Spleen (tissue), 11 donors: ENCODE measurements at regions not wholly inside any gene's neighbourhood (a gene's known extent, or its start where the extent isn't known, plus 50 kb on each side); places are given as distances from the start of the nearest gene placed in this dataset.
"Not testable (repeated sequence)": the region's sequence is repeated elsewhere in the genome, so short reads cannot be mapped to it uniquely, and the experiment has no call there.

Source experiments
- DNase-seq: peaks from one replicate; pipeline ENCODE4 v3.0.0-alpha.2; 2020
- H3K27ac ChIP-seq, 8 donors: fragments of 200-600 bp; sonication (generic) in 7 of 8; 1 replicate in 4 of 8; 2 replicates in 4 of 8; pipeline versions ENCODE4 v1.5.0 to v1.8.0; 2016 to 2021; ENCODE audit warnings: inconsistent platforms in 4 of 8, mild to moderate bottlenecking in 4 of 8, moderate library complexity in 1 of 8
- H3K27me3 ChIP-seq, 7 donors: fragments of 200-600 bp; sonication (generic) in 6 of 7; replicated peaks in 1 of 7; 1 replicate in 4 of 7; 2 replicates in 3 of 7; pipeline versions ENCODE4 v1.5.0 to v1.8.0; 2016 to 2021; ENCODE audit warnings: inconsistent platforms in 3 of 7, mild to moderate bottlenecking in 1 of 7
- H3K36me3 ChIP-seq, 6 donors: fragments of 200-600 bp; sonication (generic) in 5 of 6; 1 replicate in 4 of 6; 2 replicates in 2 of 6; pipeline versions ENCODE4 v1.5.0 to v1.8.0; 2016 to 2021; ENCODE audit warnings: inconsistent platforms in 2 of 6
- H3K4me1 ChIP-seq, 6 donors: fragments of 200-600 bp; sonication (generic) in 5 of 6; 1 replicate in 3 of 6; 2 replicates in 3 of 6; pipeline versions ENCODE4 v1.5.0 to v1.8.0; 2016 to 2021; ENCODE audit warnings: inconsistent platforms in 3 of 6
- H3K4me3 ChIP-seq, 8 donors: fragments of 200-600 bp; sonication (generic) in 7 of 8; 1 replicate in 4 of 8; 2 replicates in 4 of 8; pipeline versions ENCODE4 v1.5.0 to v1.8.0; 2016 to 2021; ENCODE audit warnings: inconsistent platforms in 4 of 8, mild to moderate bottlenecking in 4 of 8, moderate library complexity in 2 of 8
- H3K9me3 ChIP-seq, 8 donors: fragments of 200-600 bp; sonication (generic) in 7 of 8; 1 replicate in 4 of 8; 2 replicates in 4 of 8; pipeline versions ENCODE4 v1.5.0 to v1.8.0; 2016 to 2021; ENCODE audit warnings: inconsistent platforms in 4 of 8
- CTCF ChIP-seq, 11 experiments: fragments of 200-600 bp in 7 of 11; fragments of 450-650 bp in 4 of 11; sonication (generic) in 4 of 11; IDR thresholded peaks in 8 of 11; conservative IDR thresholded peaks in 3 of 11; 1 replicate in 7 of 11; 2 replicates in 4 of 11; pipeline versions ENCODE4 v1.4.0 to v1.8.0; 2016 to 2021; ENCODE audit warnings: antibody characterized with exemption in 11 of 11, inconsistent platforms in 4 of 11, mild to moderate bottlenecking in 1 of 11
- POLR2A ChIP-seq, 3 donors: fragments of 450-650 bp; IDR thresholded peaks; one replicate each; pipeline ENCODE4 v1.5.1; 2017; ENCODE audit warnings: antibody characterized with exemption in 3 of 3, mild to moderate bottlenecking in 1 of 3
- POLR2AphosphoS5 ChIP-seq, 3 donors: sonication (generic); formaldehyde crosslinking; IDR thresholded peaks; one replicate each; pipeline ENCODE4 v1.5.1; 2017; ENCODE audit warnings: antibody characterized with exemption in 3 of 3
- WGBS, 5 donors: extraction: QIAGEN DNeasy Blood & Tissue Kit in 3 of 5; methylation state at CpG; one replicate each; pipeline versions ENCODE4 v1.1.5 to v1.1.7; 2013 to 2018; 5-methylcytosine and 5-hydroxymethylcytosine counted together
- intact Hi-C: fragments of 100-400 bp; cut with DNase I; formaldehyde crosslinking; loops from one replicate; pipeline ENCODE4 v1.15.0; 2023; ENCODE audit warnings: low total_unique reads
- donor health status: healthy with polysubstance abuse.
- donor health status: DM: no; HTN: no; CAD: no; lungs with moderate emphysema.
- donor health status: DM: no; HTN: no; CAD: no.
- donor health status: Bipolar disorder and iron deficiency.
- donor health status: healthy.
- donor health status: DM: no; HTN: no; CAD: no.
- donor health status: DM: yes; HTN: yes; CAD: no.

- Histone ChIP-seq H3K36me3 (no peaks in the 10 kb centered on the region), H3K4me1 (no peaks in the 10 kb centered on the region), H3K9me3 (peaks cover 0 to 87% (median 31%) of the 10 kb centered on the region in 8 donors), H3K4me3 (no peak overlapping the region), H3K27ac (no peak overlapping the region), H3K27me3 (no peaks in the 10 kb centered on the region)
- DNase-seq: no peak
- TF ChIP-seq CTCF (IDR thresholded peaks at IDR 0.05 in 8 of 11, conservative IDR thresholded peaks at IDR 0.05 in 3 of 11): no peak
- no peak for TF ChIP-seq POLR2AphosphoS5 (IDR thresholded peaks at IDR 0.05)
- TF ChIP-seq POLR2A (IDR thresholded peaks at IDR 0.05): no peak
- intact Hi-C loops: no loop called here
- WGBS, 5 donors: 85 to 92% (median 90%) methylated on average over 2 of the region's 2 CpGs
These were observed 127.0 kb downstream of the ZNF675 start for GRCh38 chr19:23560051-23560450.

- Histone ChIP-seq H3K9me3 (peaks cover 0 to 83% (median 29%) of the 10 kb centered on the region in 8 donors), H3K27ac (no peak overlapping the region), H3K4me3 (no peak overlapping the region), H3K36me3 (no peaks in the 10 kb centered on the region), H3K4me1 (no peaks in the 10 kb centered on the region), H3K27me3 (no peaks in the 10 kb centered on the region)
- 71 to 78% (median 74%) methylated on average over 4 of the region's 4 CpGs for WGBS, 5 donors
- intact Hi-C loops: no loop called here
- TF ChIP-seq POLR2AphosphoS5 (IDR thresholded peaks at IDR 0.05) (no peak), CTCF (IDR thresholded peaks at IDR 0.05 in 8 of 11, conservative IDR thresholded peaks at IDR 0.05 in 3 of 11) (no peak), POLR2A (IDR thresholded peaks at IDR 0.05) (no peak)
- DNase-seq: no peak
These were observed 128.5 kb downstream of the ZNF675 start for GRCh38 chr19:23558541-23558940.

GRCh38 chr19:23557381-23557780 lies 129.6 kb downstream of the ZNF675 start:
- H3K9me3 ChIP-seq: peaks cover 0 to 86% (median 26%) of the 10 kb centered on the region in 8 donors
- no peaks in the 10 kb centered on the region for H3K36me3 ChIP-seq
- H3K4me3 ChIP-seq: no peak overlapping the region
- H3K27me3 ChIP-seq: no peaks in the 10 kb centered on the region
- DNase-seq: no peak
- intact Hi-C loops: no loop called here
- 72 to 84% (median 79%) methylated on average over 5 of the region's 5 CpGs for WGBS, 5 donors
- TF ChIP-seq POLR2AphosphoS5 (IDR thresholded peaks at IDR 0.05) (no peak), POLR2A (IDR thresholded peaks at IDR 0.05) (no peak)
- H3K27ac ChIP-seq: no peak overlapping the region
- H3K4me1 ChIP-seq: no peaks in the 10 kb centered on the region

GRCh38 chr19:23554548-23554947 lies 132.5 kb downstream of the ZNF675 start:
- TF ChIP-seq CTCF (IDR thresholded peaks at IDR 0.05 in 8 of 11, conservative IDR thresholded peaks at IDR 0.05 in 3 of 11) (no peak), POLR2AphosphoS5 (IDR thresholded peaks at IDR 0.05) (no peak), POLR2A (IDR thresholded peaks at IDR 0.05) (no peak)
- Histone ChIP-seq H3K4me1 (no peaks in the 10 kb centered on the region), H3K9me3 (peaks cover 0 to 79% (median 13%) of the 10 kb centered on the region in 8 donors), H3K4me3 (no peak overlapping the region), H3K27ac (no peak overlapping the region), H3K27me3 (no peaks in the 10 kb centered on the region), H3K36me3 (no peaks in the 10 kb centered on the region)
- 53 to 79% (median 65%) methylated on average over 1 of the region's 1 CpG for WGBS, 5 donors
- no peak for DNase-seq
- intact Hi-C loops: no loop called here

GRCh38 chr19:23550102-23550501 lies 136.9 kb downstream of the ZNF675 start:
- H3K27ac ChIP-seq, H3K4me1 ChIP-seq, DNase-seq, H3K27me3 ChIP-seq, intact Hi-C loops, H3K4me3 ChIP-seq, H3K36me3 ChIP-seq: not testable (repeated sequence)
- WGBS, 5 donors: 76 to 90% (median 81%) methylated on average over 2 of the region's 2 CpGs
- peaks cover 0 to 64% (median 12%) of the 10 kb centered on the region in 8 donors for H3K9me3 ChIP-seq
